Omental fat pad (tissue), 3 donors: ENCODE measurements at regions not wholly inside any gene's neighbourhood (a gene's known extent, or its start where the extent isn't known, plus 50 kb on each side); places are given as distances from the start of the nearest gene placed in this dataset.

Experiments used
- ATAC-seq: fragments of 150-250 bp; one replicate; pipeline ENCODE4 v1.9.1; 2016; ENCODE audit warnings: mild to moderate bottlenecking, moderate library complexity; ENCODE audit not compliant: low FRiP score
- DNase-seq: peaks from one replicate; pipeline ENCODE4 v3.0.0-alpha.2; 2019; ENCODE audit warnings: low spot score
- TF ChIP-seq, protein P1 (sequence below), 3 donors: fragments of 450-650 bp; IDR thresholded peaks; one replicate each; pipeline ENCODE4 v1.5.1; 2016 to 2017; ENCODE audit warnings: antibody characterized with exemption in 3 of 3, mild to moderate bottlenecking in 3 of 3, moderate library complexity in 2 of 3

DNA sequence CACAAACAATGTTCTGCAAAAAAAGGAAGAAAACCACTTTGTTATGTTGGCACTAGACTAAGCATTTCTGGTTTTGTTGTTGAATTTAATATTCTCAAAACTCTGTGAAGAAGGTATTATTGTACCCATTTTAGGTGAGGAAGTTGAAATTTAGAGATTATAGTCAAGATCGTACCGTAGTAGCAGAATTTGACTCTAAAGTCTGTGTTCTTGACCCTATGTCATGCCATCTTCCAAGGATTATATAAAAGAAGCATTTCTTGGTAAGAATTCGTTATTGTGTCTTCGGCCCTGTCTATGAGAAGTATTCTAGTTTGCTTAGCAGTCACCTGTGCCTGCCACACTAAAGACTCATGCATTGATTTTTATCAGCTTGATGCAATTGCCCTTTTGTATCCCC lies 104.4 kb upstream of the MAP9 start:
- DNase-seq (no peak), ATAC-seq (no peak)
- TF ChIP-seq, protein P1, sequence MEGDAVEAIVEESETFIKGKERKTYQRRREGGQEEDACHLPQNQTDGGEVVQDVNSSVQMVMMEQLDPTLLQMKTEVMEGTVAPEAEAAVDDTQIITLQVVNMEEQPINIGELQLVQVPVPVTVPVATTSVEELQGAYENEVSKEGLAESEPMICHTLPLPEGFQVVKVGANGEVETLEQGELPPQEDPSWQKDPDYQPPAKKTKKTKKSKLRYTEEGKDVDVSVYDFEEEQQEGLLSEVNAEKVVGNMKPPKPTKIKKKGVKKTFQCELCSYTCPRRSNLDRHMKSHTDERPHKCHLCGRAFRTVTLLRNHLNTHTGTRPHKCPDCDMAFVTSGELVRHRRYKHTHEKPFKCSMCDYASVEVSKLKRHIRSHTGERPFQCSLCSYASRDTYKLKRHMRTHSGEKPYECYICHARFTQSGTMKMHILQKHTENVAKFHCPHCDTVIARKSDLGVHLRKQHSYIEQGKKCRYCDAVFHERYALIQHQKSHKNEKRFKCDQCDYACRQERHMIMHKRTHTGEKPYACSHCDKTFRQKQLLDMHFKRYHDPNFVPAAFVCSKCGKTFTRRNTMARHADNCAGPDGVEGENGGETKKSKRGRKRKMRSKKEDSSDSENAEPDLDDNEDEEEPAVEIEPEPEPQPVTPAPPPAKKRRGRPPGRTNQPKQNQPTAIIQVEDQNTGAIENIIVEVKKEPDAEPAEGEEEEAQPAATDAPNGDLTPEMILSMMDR (IDR thresholded peaks at IDR 0.05) = no peak

DNA sequence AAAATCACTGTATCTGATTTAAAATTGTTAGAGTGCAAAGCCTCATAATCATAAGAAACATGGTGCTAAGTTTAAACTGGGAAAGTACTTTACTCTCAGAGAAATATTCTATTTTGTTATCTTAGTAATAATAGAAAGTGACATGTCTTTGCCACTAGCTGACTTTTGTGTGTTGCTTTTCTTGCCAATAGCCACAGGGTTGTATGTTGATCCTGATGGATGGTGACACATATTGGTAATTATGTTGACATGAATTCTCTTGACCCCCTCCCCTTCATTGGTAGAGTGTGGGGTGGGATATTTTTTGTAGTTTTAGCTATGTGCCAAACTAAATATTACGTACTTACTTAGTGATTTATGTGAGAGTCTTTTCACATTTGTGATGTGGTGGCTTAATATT lies 103.1 kb upstream of the MAP9 start:
- DNase-seq (no peak), ATAC-seq (no peak)
- TF ChIP-seq, protein P1 (IDR thresholded peaks at IDR 0.05) = no peak

DNA sequence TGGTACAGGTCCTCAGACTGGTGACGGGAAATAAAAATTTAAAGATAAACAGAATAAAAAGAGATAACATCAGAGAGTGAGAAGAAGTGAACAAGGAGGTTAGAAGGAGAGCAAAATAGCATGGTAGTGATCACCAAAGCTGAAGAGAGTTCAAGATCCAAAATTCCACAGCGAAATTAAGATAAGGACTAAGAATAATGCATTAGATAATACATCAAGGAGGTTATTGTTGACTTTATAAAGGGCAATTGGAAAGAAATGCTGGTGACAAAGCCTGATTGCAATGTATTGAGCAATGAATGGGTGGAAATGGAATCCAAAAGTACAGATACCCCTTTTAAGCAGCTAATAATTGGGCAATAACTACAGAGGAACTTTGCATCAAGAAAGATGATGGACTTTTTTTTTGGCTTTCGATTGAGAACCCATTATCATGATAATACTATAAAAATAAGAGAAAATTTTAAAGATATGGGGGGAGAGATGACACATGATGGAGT lies 101.6 kb upstream of the MAP9 start:
- TF ChIP-seq, protein P1 (IDR thresholded peaks at IDR 0.05) = no peak
- DNase-seq (no peak), ATAC-seq (no peak)

DNA sequence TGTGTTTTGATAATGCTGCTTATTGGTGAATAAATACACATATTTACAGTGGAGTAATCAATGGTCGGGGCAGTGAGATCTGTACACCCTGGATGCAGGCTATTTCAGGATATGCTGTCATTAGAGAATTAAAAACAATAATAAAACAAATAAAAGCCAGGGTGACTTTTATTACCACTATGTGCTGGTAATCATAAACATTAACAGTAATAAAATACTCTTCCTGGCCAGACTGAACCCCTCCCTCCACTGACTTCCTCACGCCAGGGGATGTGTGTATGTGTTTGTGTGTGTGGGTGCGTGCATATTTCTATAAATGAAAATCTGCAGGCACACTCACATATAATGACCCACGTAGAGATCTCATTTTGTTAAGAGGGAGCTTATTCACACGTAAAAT lies 98.0 kb upstream of the MAP9 start:
- TF ChIP-seq, protein P1 (IDR thresholded peaks at IDR 0.05) = no peak
- DNase-seq (no peak), ATAC-seq (no peak)

DNA sequence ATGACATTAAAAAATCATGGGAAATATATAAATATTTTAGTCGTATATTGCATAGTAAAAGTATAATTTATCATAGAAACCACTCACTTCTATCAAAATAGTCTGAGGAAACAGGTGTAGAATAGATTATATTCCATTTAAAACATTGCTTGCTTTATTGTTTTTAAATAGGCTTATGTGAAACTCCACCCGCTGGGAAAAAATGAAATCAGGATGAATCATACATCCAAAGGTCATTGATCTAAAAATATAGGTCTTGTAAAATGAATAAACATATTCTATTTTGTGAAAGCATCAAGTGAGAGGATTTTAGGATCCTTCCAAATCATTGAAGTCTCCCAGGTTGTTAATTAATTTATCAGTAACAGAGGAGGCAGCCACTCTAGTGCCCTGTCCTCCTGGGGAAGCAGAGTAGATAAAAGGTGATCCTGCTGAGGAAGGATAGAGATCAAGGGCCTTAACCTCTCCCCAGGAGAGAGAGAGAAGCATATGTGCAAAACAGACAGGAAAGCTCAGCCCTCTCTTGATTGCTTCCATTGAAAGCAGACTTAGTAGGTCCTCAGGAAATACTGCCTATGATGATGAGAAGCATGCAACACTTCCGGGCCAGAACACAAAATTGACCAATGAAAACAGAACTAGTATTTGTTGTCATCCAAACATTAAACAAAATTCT lies 96.8 kb upstream of the MAP9 start:
- TF ChIP-seq, protein P1 (IDR thresholded peaks at IDR 0.05) = no peak
- no peak for ATAC-seq
- no peak for DNase-seq

DNA sequence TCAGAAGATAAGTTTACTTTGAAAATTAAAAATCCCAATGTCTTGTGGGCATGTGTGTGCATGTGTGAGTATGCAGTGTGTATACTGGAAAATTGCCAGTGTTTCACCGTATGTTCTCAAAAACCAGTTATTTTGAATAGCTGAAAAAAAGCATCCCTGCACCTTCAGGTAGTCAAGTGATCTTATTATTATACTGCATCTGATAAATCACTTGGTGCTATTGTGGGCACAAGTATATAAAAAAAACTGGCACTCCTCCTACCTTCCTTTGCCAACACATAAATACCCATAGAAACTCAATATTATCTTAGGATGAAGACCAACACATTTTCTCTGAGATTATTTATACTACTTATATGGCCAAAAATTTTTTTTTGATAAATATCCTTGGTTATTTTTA lies 91.5 kb upstream of the MAP9 start:
- no peak for DNase-seq
- TF ChIP-seq, protein P1 (IDR thresholded peaks at IDR 0.05) = no peak
- ATAC-seq = no peak

DNA sequence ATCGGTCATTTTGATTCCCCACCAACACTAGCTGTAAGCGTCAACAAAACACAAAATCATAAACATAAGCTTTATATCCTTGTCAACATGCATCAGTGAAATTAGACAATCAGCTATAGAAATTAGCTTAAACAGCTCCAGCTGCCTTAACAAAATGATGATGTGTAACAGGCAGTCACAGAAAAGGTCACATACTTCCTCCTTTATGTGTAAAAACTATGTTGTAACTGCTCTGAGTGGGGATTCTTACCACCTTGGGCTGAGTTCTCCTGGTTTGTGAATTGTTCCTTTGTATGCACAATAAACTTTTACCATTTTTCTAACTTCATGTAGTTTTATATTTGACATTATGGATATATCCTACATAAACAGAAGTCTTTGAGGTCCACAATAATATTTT lies 73.9 kb upstream of the MAP9 start:
- DNase-seq (no peak), ATAC-seq (no peak)
- TF ChIP-seq, protein P1 (IDR thresholded peaks at IDR 0.05) = no peak
